WTC11 (cell line): ENCODE measurements at regions not wholly inside any gene's neighbourhood (a gene's known extent, or its start where the extent isn't known, plus 50 kb on each side); places are given as distances from the start of the nearest gene placed in this dataset.
"Not testable (repeated sequence)": the region's sequence is repeated elsewhere in the genome, so short reads cannot be mapped to it uniquely, and the experiment has no call there.

Experiments
- ARID4B ChIP-seq: sonication (generic); formaldehyde crosslinking; IDR thresholded peaks from 2 replicates; pipeline ENCODE4 v1.8.0; 2023; ENCODE audit warnings: missing genetic modification reagents, mild to moderate bottlenecking, borderline replicate concordance
- CREB1 ChIP-seq: sonication (generic); formaldehyde crosslinking; IDR thresholded peaks from 2 replicates; pipeline ENCODE4 v1.8.0; 2023; ENCODE audit warnings: mild to moderate bottlenecking, missing genetic modification reagents
- CTCF ChIP-seq: fragments of 200-600 bp; IDR thresholded peaks from 2 replicates; pipeline ENCODE4 v1.8.0; 2022; ENCODE audit warnings: antibody characterized with exemption
- ERG ChIP-seq: fragments of 250-450 bp; sonication (Bioruptor Pico); IDR thresholded peaks from 2 replicates; pipeline ENCODE4 v1.8.0; 2021; ENCODE audit warnings: mild to moderate bottlenecking
- ETV6 ChIP-seq: sonication (generic); formaldehyde crosslinking; IDR thresholded peaks from 2 replicates; pipeline ENCODE4 v1.8.1; 2022; ENCODE audit warnings: mild to moderate bottlenecking, missing genetic modification reagents
- IRF1 ChIP-seq: sonication (generic); formaldehyde crosslinking; IDR thresholded peaks from 2 replicates; pipeline ENCODE4 v1.8.0; 2023; ENCODE audit warnings: missing genetic modification reagents
- JUN ChIP-seq: sonication (generic); formaldehyde crosslinking; IDR thresholded peaks from 2 replicates; pipeline ENCODE4 v1.8.0; 2023; ENCODE audit warnings: mild to moderate bottlenecking, missing genetic modification reagents
- SMAD3 ChIP-seq: sonication (generic); formaldehyde crosslinking; IDR thresholded peaks from 2 replicates; pipeline ENCODE4 v1.8.0; 2022; ENCODE audit warnings: missing genetic modification reagents, mild to moderate bottlenecking, borderline replicate concordance
- SMAD4 ChIP-seq: sonication (generic); formaldehyde crosslinking; IDR thresholded peaks from 2 replicates; pipeline ENCODE4 v1.8.0; 2022; ENCODE audit warnings: mild to moderate bottlenecking, missing genetic modification reagents
- SP1 ChIP-seq: sonication (generic); formaldehyde crosslinking; conservative IDR thresholded peaks from 2 replicates; pipeline ENCODE4 v1.8.1; 2022; ENCODE audit warnings: missing genetic modification reagents
- TF ChIP-seq, protein P1 (sequence below): sonication (generic); formaldehyde crosslinking; IDR thresholded peaks from 2 replicates; pipeline ENCODE4 v1.8.1; 2023; ENCODE audit warnings: mild to moderate bottlenecking, missing genetic modification reagents, moderate library complexity
- TF ChIP-seq, protein P2 (sequence below): sonication (generic); formaldehyde crosslinking; IDR thresholded peaks from 2 replicates; pipeline ENCODE4 v1.8.0; 2022; ENCODE audit warnings: mild to moderate bottlenecking, missing genetic modification reagents
- TF ChIP-seq, protein P3 (sequence below): sonication (generic); formaldehyde crosslinking; IDR thresholded peaks from 2 replicates; pipeline ENCODE4 v1.8.0; 2022; ENCODE audit warnings: mild to moderate bottlenecking, missing genetic modification reagents
- TF ChIP-seq, protein P4 (sequence below): sonication (generic); formaldehyde crosslinking; IDR thresholded peaks from 2 replicates; pipeline ENCODE4 v1.8.1; 2023; ENCODE audit warnings: mild to moderate bottlenecking, missing genetic modification reagents, borderline replicate concordance

GRCh38 chr5:54389399-54389798 is 66.1 kb upstream of the HSPB3 start:
- TF ChIP-seq SMAD4 (CRISPR knock-in tag); SMAD3 (CRISPR knock-in tag); CTCF; IRF1; ETV6 (CRISPR knock-in tag); ARID4B (CRISPR knock-in tag); SP1 (CRISPR knock-in tag); JUN (CRISPR knock-in tag); ERG (CRISPR knock-in tag); CREB1 (CRISPR knock-in tag): not testable (repeated sequence)
- TF ChIP-seq, protein P1, sequence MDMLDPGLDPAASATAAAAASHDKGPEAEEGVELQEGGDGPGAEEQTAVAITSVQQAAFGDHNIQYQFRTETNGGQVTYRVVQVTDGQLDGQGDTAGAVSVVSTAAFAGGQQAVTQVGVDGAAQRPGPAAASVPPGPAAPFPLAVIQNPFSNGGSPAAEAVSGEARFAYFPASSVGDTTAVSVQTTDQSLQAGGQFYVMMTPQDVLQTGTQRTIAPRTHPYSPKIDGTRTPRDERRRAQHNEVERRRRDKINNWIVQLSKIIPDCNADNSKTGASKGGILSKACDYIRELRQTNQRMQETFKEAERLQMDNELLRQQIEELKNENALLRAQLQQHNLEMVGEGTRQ: not testable (repeated sequence)
- TF ChIP-seq, protein P2, sequence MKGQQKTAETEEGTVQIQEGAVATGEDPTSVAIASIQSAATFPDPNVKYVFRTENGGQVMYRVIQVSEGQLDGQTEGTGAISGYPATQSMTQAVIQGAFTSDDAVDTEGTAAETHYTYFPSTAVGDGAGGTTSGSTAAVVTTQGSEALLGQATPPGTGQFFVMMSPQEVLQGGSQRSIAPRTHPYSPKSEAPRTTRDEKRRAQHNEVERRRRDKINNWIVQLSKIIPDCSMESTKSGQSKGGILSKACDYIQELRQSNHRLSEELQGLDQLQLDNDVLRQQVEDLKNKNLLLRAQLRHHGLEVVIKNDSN (CRISPR knock-in tag): not testable (repeated sequence)
- TF ChIP-seq, protein P3, sequence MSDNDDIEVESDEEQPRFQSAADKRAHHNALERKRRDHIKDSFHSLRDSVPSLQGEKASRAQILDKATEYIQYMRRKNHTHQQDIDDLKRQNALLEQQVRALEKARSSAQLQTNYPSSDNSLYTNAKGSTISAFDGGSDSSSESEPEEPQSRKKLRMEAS (CRISPR knock-in tag): not testable (repeated sequence)
- TF ChIP-seq, protein P4, sequence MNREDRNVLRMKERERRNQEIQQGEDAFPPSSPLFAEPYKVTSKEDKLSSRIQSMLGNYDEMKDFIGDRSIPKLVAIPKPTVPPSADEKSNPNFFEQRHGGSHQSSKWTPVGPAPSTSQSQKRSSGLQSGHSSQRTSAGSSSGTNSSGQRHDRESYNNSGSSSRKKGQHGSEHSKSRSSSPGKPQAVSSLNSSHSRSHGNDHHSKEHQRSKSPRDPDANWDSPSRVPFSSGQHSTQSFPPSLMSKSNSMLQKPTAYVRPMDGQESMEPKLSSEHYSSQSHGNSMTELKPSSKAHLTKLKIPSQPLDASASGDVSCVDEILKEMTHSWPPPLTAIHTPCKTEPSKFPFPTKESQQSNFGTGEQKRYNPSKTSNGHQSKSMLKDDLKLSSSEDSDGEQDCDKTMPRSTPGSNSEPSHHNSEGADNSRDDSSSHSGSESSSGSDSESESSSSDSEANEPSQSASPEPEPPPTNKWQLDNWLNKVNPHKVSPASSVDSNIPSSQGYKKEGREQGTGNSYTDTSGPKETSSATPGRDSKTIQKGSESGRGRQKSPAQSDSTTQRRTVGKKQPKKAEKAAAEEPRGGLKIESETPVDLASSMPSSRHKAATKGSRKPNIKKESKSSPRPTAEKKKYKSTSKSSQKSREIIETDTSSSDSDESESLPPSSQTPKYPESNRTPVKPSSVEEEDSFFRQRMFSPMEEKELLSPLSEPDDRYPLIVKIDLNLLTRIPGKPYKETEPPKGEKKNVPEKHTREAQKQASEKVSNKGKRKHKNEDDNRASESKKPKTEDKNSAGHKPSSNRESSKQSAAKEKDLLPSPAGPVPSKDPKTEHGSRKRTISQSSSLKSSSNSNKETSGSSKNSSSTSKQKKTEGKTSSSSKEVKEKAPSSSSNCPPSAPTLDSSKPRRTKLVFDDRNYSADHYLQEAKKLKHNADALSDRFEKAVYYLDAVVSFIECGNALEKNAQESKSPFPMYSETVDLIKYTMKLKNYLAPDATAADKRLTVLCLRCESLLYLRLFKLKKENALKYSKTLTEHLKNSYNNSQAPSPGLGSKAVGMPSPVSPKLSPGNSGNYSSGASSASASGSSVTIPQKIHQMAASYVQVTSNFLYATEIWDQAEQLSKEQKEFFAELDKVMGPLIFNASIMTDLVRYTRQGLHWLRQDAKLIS (CRISPR knock-in tag): not testable (repeated sequence)
